ENCODE measurements at regions not wholly inside any gene's neighbourhood (a gene's known extent, or its start where the extent isn't known, plus 50 kb on each side); places are given as distances from the start of the nearest gene placed in this dataset.

DNA sequence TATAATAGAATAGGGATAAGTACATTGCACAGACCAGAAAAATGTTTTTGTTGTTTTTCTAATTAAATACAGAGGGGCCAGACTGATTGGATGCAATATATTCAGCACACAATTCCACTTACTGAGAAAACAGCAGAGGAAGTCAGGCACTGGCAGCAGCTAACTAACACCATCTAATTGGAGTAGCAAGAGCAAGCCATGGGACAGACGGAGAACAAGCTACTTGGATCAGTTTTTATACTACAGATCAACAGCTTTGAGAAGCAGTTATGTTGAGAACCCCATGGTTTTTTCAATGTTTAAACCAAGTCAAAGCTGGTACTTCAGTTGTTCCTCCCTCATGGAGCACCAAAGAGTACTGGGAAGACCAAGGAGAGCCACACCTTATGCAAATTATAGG lies 1249.4 kb downstream of the LRFN5 start:
- dilution Hi-C loops (cut with HindIII; ENCODE audit: low sequenced_read_pairs, unreplicated experiment): no loop called here
- DNase-seq: no peak
- Histone ChIP-seq H4K91ac (ENCODE audit: insufficient read depth, low read depth, low read length) (no peak overlapping the region), H3K4me3 (ENCODE audit: insufficient read depth, low read depth, low read length) (no peak overlapping the region), H3K27me3 (ENCODE audit: control insufficient read depth, insufficient read depth, low read length) (no peaks in the 10 kb centered on the region), H3K4me2 (ENCODE audit: low read depth, low read length) (no peak overlapping the region), H2AFZ (replicated peaks; ENCODE audit: low read length, poor library complexity) (no peak overlapping the region), H2BK20ac (ENCODE audit: low read depth, low read length) (no peak overlapping the region), H3K4me1 (ENCODE audit: control insufficient read depth, insufficient read depth, low read length) (no peaks in the 10 kb centered on the region), H3K27ac (ENCODE audit: insufficient read depth, low read length) (no peak overlapping the region), H3K9me3 (ENCODE audit: control insufficient read depth, insufficient read depth, low read length) (no peaks in the 10 kb centered on the region), H3K4ac (ENCODE audit: low read depth, low read length) (no peak overlapping the region), H4K8ac (ENCODE audit: low read depth in 2 of 2, low read length in 2 of 2) (no peak overlapping the region), H3K36me3 (ENCODE audit: control insufficient read depth, insufficient read depth, low read length) (no peaks in the 10 kb centered on the region), H2BK5ac (ENCODE audit: low read depth, low read length, poor library complexity, severe bottlenecking) (no peak overlapping the region), H2AK9ac (replicated peaks; ENCODE audit: low read depth, low read length, poor library complexity) (no peak overlapping the region), H2BK120ac (ENCODE audit: low read depth, low read length) (no peak overlapping the region), H4K20me1 (ENCODE audit: insufficient read depth, low read length) (no peaks in the 10 kb centered on the region), H3K18ac (ENCODE audit: low read depth, low read length) (no peak overlapping the region), H3K9ac (ENCODE audit: low read depth, low read length) (no peak overlapping the region), H2AK5ac (ENCODE audit: low read depth, low read length) (no peak overlapping the region), H3K56ac (ENCODE audit: extremely low read depth, insufficient read depth, low read length) (no peak overlapping the region), H3K14ac (replicated peaks; ENCODE audit: low read depth, low read length) (no peak overlapping the region), H3K79me1 (ENCODE audit: low read depth in 1 of 2, low read length in 2 of 2) (no peaks in the 10 kb centered on the region), H4K5ac (ENCODE audit: low read depth, low read length) (no peak overlapping the region), H3K23ac (ENCODE audit: low read depth, low read length) (no peak overlapping the region), H2BK15ac (ENCODE audit: low read depth, low read length) (no peak overlapping the region), H3K9me1 (ENCODE audit: insufficient read depth, low read length) (no peaks in the 10 kb centered on the region)
- intact Hi-C loops (cut with micrococcal nuclease): no loop called here
- no CpG with 5 or more reads among the region's 1 CpG for WGBS, 2 experiments (ENCODE audit: extremely low coverage in 2 of 2, insufficient read length in 1 of 2)
- ChIA-PET CTCF (no interaction called here), POLR2A (ENCODE audit: unreplicated experiment) (no interaction called here)
- TF ChIP-seq RFX5 (IDR thresholded peaks at IDR 0.05; ENCODE audit: low read depth, low read length): no peak
- TF ChIP-seq MAZ (IDR thresholded peaks at IDR 0.05; ENCODE audit: borderline replicate concordance, low read depth, low read length): no peak
- TF ChIP-seq MAFK (IDR thresholded peaks at IDR 0.05; ENCODE audit: low read depth, low read length): no peak
- no TSS peak for BruUV-seq (replicated peaks)
- ATAC-seq (ENCODE audit: low read depth): no peak
- in situ Hi-C loops (cut with MboI; ENCODE audit: low sequenced_read_pairs): no loop called here
